Loucy (cell line): ENCODE measurements at regions not wholly inside any gene's neighbourhood (a gene's known extent, or its start where the extent isn't known, plus 50 kb on each side); places are given as distances from the start of the nearest gene placed in this dataset.

ENCODE experiments used
- EZH2phosphoT487 ChIP-seq: fragments of 200-600 bp; IDR thresholded peaks from 2 replicates; pipeline ENCODE4 v1.6.1; 2018; ENCODE audit warnings: antibody characterized with exemption, mild to moderate bottlenecking, moderate library complexity, borderline replicate concordance
- TF ChIP-seq, protein P1 (sequence below): fragments of 200-600 bp; sonication (generic); conservative IDR thresholded peaks from 2 replicates; pipeline ENCODE4 v1.5.1; 2014; ENCODE audit warnings: mild to moderate bottlenecking, antibody characterized with exemption, low read length

DNA sequence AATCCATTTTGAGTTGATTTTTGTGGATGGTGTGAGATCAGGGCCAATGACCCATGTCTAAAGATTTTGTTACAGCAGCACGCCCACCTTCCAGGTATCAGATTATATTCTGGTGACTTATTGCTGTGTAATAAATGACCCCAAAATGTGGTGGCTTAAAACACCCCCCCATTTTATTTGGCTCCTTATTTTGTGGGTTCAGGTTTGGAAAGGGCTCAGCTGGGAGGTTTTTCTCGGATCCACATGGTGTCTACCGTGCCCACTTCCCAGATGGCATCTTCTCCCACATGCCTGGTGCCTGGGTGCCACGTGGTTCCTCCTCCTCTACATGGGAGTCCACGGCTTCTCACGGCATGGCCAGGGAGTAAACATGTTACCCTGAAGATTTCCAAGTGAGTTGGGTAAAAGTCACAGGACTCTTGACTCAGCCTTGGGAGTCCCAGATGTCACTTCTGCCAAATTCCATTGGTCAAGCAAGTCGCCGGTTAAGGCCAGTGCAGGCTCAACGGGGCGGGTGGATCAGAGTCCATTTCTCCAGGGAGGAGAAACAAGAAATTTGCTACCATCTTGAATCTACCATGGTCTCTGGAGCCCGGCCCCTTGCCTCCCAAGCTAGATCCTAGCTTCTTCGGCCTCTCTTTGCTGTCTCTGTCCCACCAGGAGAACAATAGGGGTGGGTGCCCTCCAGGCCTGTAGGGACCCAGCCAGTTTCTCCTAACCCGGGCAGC lies 214.3 kb downstream of the KIF26A start:
- TF ChIP-seq, protein P1, sequence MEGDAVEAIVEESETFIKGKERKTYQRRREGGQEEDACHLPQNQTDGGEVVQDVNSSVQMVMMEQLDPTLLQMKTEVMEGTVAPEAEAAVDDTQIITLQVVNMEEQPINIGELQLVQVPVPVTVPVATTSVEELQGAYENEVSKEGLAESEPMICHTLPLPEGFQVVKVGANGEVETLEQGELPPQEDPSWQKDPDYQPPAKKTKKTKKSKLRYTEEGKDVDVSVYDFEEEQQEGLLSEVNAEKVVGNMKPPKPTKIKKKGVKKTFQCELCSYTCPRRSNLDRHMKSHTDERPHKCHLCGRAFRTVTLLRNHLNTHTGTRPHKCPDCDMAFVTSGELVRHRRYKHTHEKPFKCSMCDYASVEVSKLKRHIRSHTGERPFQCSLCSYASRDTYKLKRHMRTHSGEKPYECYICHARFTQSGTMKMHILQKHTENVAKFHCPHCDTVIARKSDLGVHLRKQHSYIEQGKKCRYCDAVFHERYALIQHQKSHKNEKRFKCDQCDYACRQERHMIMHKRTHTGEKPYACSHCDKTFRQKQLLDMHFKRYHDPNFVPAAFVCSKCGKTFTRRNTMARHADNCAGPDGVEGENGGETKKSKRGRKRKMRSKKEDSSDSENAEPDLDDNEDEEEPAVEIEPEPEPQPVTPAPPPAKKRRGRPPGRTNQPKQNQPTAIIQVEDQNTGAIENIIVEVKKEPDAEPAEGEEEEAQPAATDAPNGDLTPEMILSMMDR: no peak
- TF ChIP-seq EZH2phosphoT487: no peak
